HL-60 (cell line): ENCODE measurements at regions not wholly inside any gene's neighbourhood (a gene's known extent, or its start where the extent isn't known, plus 50 kb on each side); places are given as distances from the start of the nearest gene placed in this dataset.

ENCODE experiments used
- DNase-seq, 2 experiments: peaks; one replicate each; pipeline ENCODE4 v3.0.0-alpha.2; 2010 to 2020; ENCODE audit warnings: low read depth in 1 of 2, low spot score in 1 of 2
- H3K27ac ChIP-seq: fragments of 250-450 bp; sonication (Bioruptor Pico); replicated peaks from 2 replicates; pipeline ENCODE4 v1.5.1; 2020; ENCODE audit warnings: mild to moderate bottlenecking, moderate library complexity
- H3K27me3 ChIP-seq: fragments of 250-450 bp; sonication (Bioruptor Pico); 2 replicates; pipeline ENCODE4 v1.5.1; 2021; ENCODE audit warnings: mild to moderate bottlenecking, moderate library complexity; ENCODE audit not compliant: insufficient read depth, poor library complexity, severe bottlenecking
- H3K4me3 ChIP-seq: replicated peaks from 2 replicates; pipeline ENCODE4 v1.5.1; 2011; ENCODE audit warnings: mild to moderate bottlenecking, control low read depth, low read length; ENCODE audit not compliant: insufficient read depth
- CTCF ChIP-seq: IDR thresholded peaks from one replicate; pipeline ENCODE4 v1.5.1; 2011; ENCODE audit warnings: low read length, control low read depth, inconsistent platforms; ENCODE audit not compliant: insufficient read depth
- GABPA ChIP-seq: IDR thresholded peaks from 2 replicates; pipeline ENCODE4 v1.6.1; 2012; ENCODE audit warnings: low read depth
- POLR2AphosphoS5 ChIP-seq: IDR thresholded peaks from 2 replicates; pipeline ENCODE4 v1.6.1; 2012; ENCODE audit warnings: low read depth
- REST ChIP-seq: IDR thresholded peaks from 2 replicates; pipeline ENCODE4 v1.6.1; 2012; ENCODE audit warnings: low read depth; ENCODE audit not compliant: insufficient replicate concordance
- SPI1 ChIP-seq: IDR thresholded peaks from 2 replicates; pipeline ENCODE4 v1.6.1; 2012; ENCODE audit warnings: low read depth, mild to moderate bottlenecking, borderline replicate concordance

GRCh38 chr1:29592731-29593130, 356.4 kb downstream of the PTPRU start:
- Histone ChIP-seq H3K27me3 (no peaks in the 10 kb centered on the region), H3K27ac (no peak overlapping the region), H3K4me3 (no peak overlapping the region)
- no peak for TF ChIP-seq SPI1
- no peak for TF ChIP-seq CTCF
- no peak for TF ChIP-seq GABPA
- TF ChIP-seq REST, result no peak
- no peak for TF ChIP-seq POLR2AphosphoS5
- DNase-seq, result no peak

- H3K4me3 ChIP-seq, result no peak overlapping the region
- no peaks in the 10 kb centered on the region for H3K27me3 ChIP-seq
- no peak for DNase-seq
- no peak overlapping the region for H3K27ac ChIP-seq
- TF ChIP-seq SPI1 (no peak), GABPA (no peak), CTCF (no peak), POLR2AphosphoS5 (no peak), REST (no peak)
Observed at GRCh38 chr1:29592261-29592615, 355.9 kb downstream of the PTPRU start.

GRCh38 chr1:29591601-29592260, 355.4 kb downstream of the PTPRU start:
- H3K27me3 ChIP-seq, result no peaks in the 10 kb centered on the region
- no peak for DNase-seq
- TF ChIP-seq SPI1, result no peak
- no peak for TF ChIP-seq REST
- TF ChIP-seq CTCF, result no peak
- TF ChIP-seq GABPA, result no peak

More at GRCh38 chr1:29591601-29592260, 355.4 kb downstream of the PTPRU start:
- Histone ChIP-seq H3K27ac (no peak overlapping the region), H3K4me3 (no peak overlapping the region)
